NT2/D1 (cell line): ENCODE measurements at regions not wholly inside any gene's neighbourhood (a gene's known extent, or its start where the extent isn't known, plus 50 kb on each side); places are given as distances from the start of the nearest gene placed in this dataset.

Experiments
- SUZ12 ChIP-seq: IDR thresholded peaks from 2 replicates; pipeline ENCODE4 v1.6.1; 2011; ENCODE audit not compliant: insufficient read length, insufficient read depth; ENCODE audit errors: extremely low read depth
- YY1 ChIP-seq: IDR thresholded peaks from 2 replicates; pipeline ENCODE4 v1.6.1; 2011; ENCODE audit not compliant: insufficient read length, insufficient read depth
- ZNF274 ChIP-seq: IDR thresholded peaks from 2 replicates; pipeline ENCODE4 v1.6.1; 2011; ENCODE audit warnings: mild to moderate bottlenecking, low read depth, low read length

- TF ChIP-seq YY1 (no peak), ZNF274 (no peak), SUZ12 (no peak)
These were observed 298.7 kb upstream of the RGMB start for GRCh38 chr5:98474782-98475181.
